ENCODE measurements at regions not wholly inside any gene's neighbourhood (a gene's known extent, or its start where the extent isn't known, plus 50 kb on each side); places are given as distances from the start of the nearest gene placed in this dataset.

DNA sequence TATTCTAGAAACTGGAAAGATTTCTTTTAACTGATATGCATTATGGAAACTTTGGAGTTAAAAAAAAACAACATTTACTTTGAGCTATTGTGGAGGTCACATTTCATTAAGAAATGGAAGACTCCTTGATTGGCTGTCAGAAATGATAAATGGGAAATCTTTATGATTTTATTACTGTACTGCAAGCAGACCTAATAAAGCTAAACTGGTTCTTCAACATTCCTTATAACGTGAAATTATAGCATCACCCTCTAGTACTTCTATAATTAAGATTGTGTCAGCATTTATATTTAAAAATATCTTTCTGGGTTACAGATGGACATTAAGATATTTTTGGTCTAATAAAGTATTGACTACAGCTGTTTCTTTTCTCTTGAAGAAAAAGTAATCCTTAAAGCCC is 213.8 kb upstream of the PACRGL start:
- no peaks in the 10 kb centered on the region for H3K36me3 Mint-ChIP-seq
- no peak overlapping the region for H3K27ac Mint-ChIP-seq
- H3K27me3 Mint-ChIP-seq: no peaks in the 10 kb centered on the region
- H3K9me3 Mint-ChIP-seq: no peaks in the 10 kb centered on the region
- H3K4me3 Mint-ChIP-seq: no peak overlapping the region
- H3K4me1 Mint-ChIP-seq: no peaks in the 10 kb centered on the region

DNA sequence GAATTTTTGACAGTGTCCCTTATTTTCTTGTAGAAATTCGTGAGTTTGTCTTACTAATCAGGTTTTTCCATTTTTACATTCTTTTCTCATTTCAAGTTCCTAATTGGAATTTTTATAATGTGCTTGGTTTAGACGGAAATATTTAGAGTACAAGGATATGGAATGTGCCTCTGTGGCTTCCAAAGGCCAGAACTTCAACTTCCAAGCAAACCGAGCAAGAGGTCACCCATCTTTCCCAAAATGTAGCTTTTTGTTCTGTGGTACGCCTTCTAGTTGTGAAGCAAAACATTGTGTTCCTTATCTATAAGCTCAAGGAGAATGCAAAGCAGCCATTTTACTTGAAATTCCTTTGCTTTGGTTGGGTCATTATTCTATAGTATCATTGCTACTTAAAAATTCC is 212.8 kb upstream of the PACRGL start:
- no peaks in the 10 kb centered on the region for H3K36me3 Mint-ChIP-seq
- H3K27ac Mint-ChIP-seq: no peak overlapping the region
- H3K4me1 Mint-ChIP-seq: no peaks in the 10 kb centered on the region
- H3K27me3 Mint-ChIP-seq: no peaks in the 10 kb centered on the region
- no peak overlapping the region for H3K4me3 Mint-ChIP-seq
- H3K9me3 Mint-ChIP-seq: no peaks in the 10 kb centered on the region

DNA sequence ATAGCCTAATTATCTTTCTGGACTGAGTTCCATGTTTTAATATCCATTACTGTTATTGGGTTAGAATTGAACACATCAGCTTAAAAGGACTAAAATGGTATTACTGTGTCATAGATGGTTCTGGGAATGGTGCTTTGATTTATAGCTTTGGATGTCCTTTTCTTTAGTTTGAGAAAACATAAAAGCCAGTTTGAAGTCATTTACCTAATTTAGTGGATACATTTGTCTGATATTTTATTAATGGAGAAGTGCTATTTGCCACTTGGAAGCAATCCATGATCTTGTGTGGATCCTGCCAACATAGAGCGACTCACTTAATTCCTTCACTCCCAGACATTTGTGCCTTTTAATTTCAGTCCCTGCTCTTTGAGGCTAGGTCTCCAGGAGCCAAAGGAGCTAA is 212.4 kb upstream of the PACRGL start:
- H3K36me3 Mint-ChIP-seq: no peaks in the 10 kb centered on the region
- no peaks in the 10 kb centered on the region for H3K27me3 Mint-ChIP-seq
- H3K4me3 Mint-ChIP-seq: no peak overlapping the region
- H3K4me1 Mint-ChIP-seq: no peaks in the 10 kb centered on the region
- H3K27ac Mint-ChIP-seq: no peak overlapping the region
- no peaks in the 10 kb centered on the region for H3K9me3 Mint-ChIP-seq

DNA sequence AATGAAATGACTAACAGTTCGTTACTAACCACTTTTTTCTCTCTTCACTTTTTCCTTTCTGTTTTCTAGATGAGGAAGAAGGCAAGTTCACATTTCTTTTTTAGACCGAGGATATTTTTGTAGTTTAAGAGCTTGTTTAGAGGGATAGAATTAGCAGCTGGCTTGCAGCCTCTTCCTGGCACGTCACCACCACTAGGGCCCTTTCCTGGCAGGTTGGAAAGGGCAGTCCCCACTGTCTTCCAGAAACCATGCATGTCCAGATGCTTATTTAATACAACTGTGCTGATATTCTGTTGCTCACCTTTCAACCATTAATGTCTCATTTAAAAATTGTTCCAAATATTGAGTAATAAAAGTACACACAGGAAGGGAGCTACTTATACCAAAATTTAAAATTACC is 209.5 kb upstream of the PACRGL start:
- Mint-ChIP-seq H3K4me3 (no peak overlapping the region), H3K9me3 (no peaks in the 10 kb centered on the region)

DNA sequence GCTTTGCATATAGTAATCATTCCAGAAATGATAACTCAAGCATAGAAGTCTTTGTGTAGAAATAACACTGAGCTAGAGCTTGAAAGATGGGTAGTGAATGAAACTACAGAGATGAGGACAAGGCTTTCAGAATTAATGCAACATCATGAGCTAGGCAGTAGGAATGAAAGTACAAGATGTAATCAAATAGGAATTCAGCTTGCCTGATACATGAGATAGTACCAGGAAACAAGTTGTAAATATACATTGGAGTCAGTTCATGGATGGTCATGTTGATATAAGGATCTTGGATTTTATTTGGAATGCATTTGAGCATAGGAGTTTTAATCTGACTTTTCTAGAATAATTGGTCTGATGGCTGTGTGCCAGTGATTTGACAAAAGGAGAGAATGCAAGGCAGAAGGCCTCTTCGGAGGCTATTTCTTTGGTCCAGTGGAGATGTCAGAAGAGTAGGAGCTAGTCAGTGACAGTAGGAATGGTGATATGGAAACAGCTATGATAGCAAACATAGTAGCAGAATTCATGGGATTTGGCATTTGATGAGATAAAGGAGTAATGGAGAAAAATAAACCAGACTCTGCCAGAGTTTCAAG is 206.4 kb upstream of the PACRGL start:
- Mint-ChIP-seq H3K9me3 (no peaks in the 10 kb centered on the region), H3K27me3 (no peaks in the 10 kb centered on the region), H3K27ac (no peak overlapping the region), H3K36me3 (no peaks in the 10 kb centered on the region), H3K4me1 (no peaks in the 10 kb centered on the region), H3K4me3 (no peak overlapping the region)

More for the DNA sequence above, 209.5 kb upstream of the PACRGL start:
- no peaks in the 10 kb centered on the region for H3K36me3 Mint-ChIP-seq
- no peaks in the 10 kb centered on the region for H3K27me3 Mint-ChIP-seq
- H3K4me1 Mint-ChIP-seq: no peaks in the 10 kb centered on the region
- H3K27ac Mint-ChIP-seq: no peak overlapping the region

DNA sequence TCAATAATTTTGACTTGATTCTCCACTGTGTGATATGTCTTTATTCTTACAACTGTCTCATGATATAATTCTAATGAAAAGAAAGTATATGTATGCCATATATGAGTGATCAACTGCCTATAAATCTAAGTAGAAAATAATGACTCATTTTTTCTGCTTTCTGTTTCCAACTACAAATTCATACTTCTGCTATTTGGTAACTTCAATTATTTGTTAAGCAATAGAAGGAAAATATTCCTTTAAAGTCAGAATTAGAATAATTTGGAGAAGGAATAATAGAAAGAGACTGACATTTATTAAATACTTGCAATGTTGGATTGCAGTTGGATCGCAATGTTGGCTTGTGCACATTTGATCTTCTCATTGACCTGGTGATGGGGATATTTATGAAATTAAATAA is 204.2 kb upstream of the PACRGL start:
- Mint-ChIP-seq H3K27me3 (no peaks in the 10 kb centered on the region), H3K9me3 (no peaks in the 10 kb centered on the region), H3K4me3 (no peak overlapping the region), H3K4me1 (no peaks in the 10 kb centered on the region), H3K36me3 (no peaks in the 10 kb centered on the region), H3K27ac (no peak overlapping the region)

DNA sequence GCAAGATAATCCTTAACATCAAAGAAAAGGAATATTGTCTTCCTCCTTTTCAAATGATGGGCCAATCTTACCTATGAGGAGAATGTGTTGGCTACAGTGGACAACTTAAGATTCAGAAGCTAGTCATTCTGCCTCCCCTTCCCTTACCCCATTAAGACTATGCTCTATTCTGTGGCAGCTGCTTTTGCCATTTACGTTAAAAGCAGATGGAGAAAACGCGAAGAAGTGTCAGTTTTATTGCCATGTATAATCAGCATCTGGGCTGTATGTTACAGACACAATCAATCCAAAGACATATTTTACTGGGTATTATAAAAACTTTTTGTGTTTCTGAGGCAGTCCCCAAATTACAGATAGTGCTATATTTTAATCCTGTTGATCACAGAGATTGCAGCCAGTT is 196.1 kb upstream of the PACRGL start:
- H3K9me3 Mint-ChIP-seq: peaks cover 0 to 2% (median 0%) of the 10 kb centered on the region in 3 donors

DNA sequence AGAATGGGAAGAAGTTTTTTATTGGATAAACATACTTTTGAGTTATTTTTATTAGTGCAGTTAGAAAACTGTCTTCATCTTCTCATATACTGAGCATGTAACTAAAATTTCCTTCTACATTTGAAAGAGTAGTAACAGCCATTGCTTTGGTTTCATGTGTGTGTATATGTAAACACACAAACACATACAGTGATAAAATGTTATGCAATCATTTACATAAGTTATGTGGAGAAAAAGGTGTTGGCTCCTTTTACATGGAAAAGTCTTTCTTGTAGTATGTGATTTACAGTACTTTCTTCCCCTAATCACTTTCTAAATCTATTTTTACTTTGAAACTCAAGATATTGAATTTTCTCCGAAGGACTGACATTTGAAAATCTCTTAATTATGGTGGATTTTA is 194.3 kb upstream of the PACRGL start:
- Mint-ChIP-seq H3K27ac (no peak overlapping the region), H3K36me3 (no peaks in the 10 kb centered on the region), H3K4me1 (no peaks in the 10 kb centered on the region), H3K9me3 (peaks cover 0 to 2% (median 0%) of the 10 kb centered on the region in 3 donors), H3K4me3 (no peak overlapping the region), H3K27me3 (no peaks in the 10 kb centered on the region)

More for the DNA sequence above, 196.1 kb upstream of the PACRGL start:
- Mint-ChIP-seq H3K4me3 (no peak overlapping the region), H3K27ac (no peak overlapping the region), H3K4me1 (no peaks in the 10 kb centered on the region), H3K27me3 (no peaks in the 10 kb centered on the region), H3K36me3 (no peaks in the 10 kb centered on the region)

DNA sequence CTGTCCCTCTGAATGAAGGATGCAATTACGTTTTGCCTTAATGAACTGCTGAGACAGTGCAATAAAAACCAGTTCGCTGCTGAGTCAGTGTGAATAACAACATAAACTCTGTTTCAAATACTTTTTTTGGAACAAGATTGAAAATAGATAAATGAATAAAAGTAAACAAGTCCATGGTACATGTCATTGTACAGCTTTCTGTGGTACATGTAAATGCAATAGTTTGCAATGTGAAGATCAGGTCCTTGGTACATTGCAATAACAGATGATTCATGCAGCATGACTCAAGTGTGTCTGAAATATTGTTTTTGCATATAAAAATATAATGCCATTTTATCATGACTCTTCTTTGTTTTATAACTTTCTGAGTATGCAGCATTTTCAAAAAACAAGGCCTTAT is 193.4 kb upstream of the PACRGL start:
- Mint-ChIP-seq H3K27me3 (no peaks in the 10 kb centered on the region), H3K27ac (no peak overlapping the region), H3K9me3 (peaks cover 0 to 2% (median 0%) of the 10 kb centered on the region in 3 donors), H3K4me1 (no peaks in the 10 kb centered on the region), H3K36me3 (no peaks in the 10 kb centered on the region), H3K4me3 (no peak overlapping the region)

DNA sequence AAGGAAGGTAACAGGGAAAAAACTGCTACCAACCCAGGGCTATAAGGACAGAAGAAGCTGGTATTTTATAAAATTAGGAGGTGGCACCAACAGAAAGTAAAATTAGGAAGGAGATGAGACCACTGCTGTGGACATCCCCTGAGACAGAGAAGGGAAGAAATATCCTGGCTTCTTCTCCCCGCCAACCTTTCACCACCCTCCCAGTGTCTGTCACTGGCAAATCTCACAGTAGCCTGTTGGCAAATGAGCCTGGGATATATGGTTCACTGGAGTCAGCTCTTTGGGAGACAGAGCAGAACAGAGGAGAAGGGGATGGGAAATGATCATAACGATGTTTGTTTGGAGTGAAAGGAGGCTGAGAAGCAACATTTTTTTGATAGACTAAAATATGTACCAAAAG is 190.9 kb upstream of the PACRGL start:
- Mint-ChIP-seq H3K4me1 (no peaks in the 10 kb centered on the region), H3K4me3 (no peak overlapping the region)

DNA sequence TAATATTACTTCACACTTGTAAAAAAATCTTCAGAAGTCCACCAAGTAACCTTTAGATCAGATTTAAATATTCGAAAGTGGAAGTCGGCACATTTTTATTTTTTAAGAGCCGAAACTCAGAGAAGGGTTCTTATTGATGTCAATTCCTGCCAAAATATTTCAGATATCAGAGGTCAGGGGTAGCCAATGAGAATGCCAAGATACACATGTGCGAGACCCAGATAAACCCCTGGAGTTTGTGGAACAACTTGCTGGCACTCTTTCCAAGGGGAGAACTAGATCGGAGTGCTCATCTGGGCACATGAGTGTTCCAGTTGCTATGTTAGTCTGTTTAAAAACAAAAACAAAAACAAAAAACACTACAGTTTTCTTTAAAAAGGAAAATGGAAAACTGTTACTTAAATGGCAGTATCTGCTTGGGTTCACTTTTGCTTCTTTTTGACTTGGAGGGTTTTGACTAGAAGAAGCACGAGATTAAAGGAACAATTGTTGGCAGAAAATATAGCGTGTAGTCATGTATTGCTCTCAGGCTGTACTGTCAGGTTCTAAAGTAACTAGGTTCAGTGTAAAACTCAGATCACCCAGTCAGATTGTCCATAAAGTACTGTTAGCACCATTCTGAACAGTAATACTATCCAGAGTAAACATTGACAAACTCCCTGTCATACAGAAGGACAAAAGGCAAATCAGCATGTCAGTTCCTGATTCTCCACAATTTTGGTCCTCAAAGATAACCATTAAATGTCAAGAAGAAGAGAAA is 188.0 kb upstream of the PACRGL start:
- no peaks in the 10 kb centered on the region for H3K36me3 Mint-ChIP-seq
- H3K4me1 Mint-ChIP-seq: no peaks in the 10 kb centered on the region
- H3K27ac Mint-ChIP-seq: no peak overlapping the region
- no peak overlapping the region for H3K4me3 Mint-ChIP-seq
- peaks cover 0 to 2% (median 0%) of the 10 kb centered on the region in 3 donors for H3K9me3 Mint-ChIP-seq
- no peaks in the 10 kb centered on the region for H3K27me3 Mint-ChIP-seq

More for the DNA sequence above, 190.9 kb upstream of the PACRGL start:
- no peaks in the 10 kb centered on the region for H3K27me3 Mint-ChIP-seq
- H3K36me3 Mint-ChIP-seq: no peaks in the 10 kb centered on the region
- H3K9me3 Mint-ChIP-seq: peaks cover 0 to 2% (median 0%) of the 10 kb centered on the region in 3 donors
- H3K27ac Mint-ChIP-seq: no peak overlapping the region

DNA sequence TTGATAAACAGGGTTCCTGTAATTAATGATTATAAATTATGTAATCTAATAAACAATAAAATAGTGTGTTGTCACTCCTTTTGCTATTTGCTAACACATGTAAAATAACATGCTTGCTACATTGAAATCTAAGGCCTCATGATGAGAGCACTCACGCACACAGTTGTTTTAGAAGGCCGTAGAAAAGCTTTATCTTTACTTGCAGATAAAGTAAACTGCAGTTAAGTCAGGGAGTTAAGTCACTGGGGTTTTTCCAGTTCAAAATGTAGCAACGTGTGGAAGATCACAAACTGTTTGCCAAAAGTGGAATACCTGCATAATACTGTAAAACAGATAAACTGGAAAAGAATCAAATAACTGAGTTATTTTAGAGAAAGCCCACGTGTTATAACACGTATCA is 187.3 kb upstream of the PACRGL start:
- Mint-ChIP-seq H3K27ac (no peak overlapping the region), H3K4me1 (no peaks in the 10 kb centered on the region), H3K9me3 (peaks cover 0 to under 1% (median 0%) of the 10 kb centered on the region in 3 donors), H3K4me3 (no peak overlapping the region), H3K27me3 (no peaks in the 10 kb centered on the region), H3K36me3 (no peaks in the 10 kb centered on the region)

DNA sequence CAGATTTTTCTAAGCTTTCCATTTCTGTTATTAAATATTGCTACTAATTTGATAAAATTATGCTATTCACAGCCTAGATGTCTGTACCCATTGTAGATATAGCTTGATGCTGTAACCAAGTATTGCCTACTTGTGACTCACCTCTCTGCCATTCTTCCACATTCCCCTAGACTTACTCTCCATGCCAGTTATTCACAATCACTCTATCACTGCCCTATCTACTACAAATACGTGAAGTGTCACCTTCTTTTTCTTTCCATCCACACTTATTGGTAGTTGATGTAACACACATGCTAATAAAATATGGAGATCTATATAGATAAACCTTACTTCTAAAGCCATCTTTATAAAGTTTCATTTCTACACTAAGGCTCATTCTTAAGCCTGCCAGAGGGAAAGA is 179.4 kb upstream of the PACRGL start:
- Mint-ChIP-seq H3K27me3 (no peaks in the 10 kb centered on the region), H3K4me3 (no peak overlapping the region), H3K36me3 (no peaks in the 10 kb centered on the region), H3K27ac (no peak overlapping the region), H3K4me1 (no peaks in the 10 kb centered on the region), H3K9me3 (no peaks in the 10 kb centered on the region)

DNA sequence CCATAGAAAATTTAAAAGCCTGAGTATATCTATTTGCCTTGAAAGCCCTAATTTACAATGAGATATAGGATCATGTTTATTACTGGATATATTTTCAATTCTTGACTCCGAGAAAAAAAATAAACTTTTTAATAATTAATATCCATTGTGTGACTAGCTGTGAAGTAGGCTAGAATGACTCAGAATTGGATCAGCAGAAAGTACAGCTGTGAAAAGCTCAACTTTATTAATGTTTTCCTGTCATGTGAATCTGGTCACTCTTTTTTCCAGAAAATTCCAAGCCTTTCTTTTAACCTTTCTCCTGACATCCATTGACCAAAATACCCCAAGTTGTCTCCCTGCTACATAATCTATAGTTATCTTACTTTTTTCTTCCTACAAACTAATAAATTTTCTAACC is 171.8 kb upstream of the PACRGL start:
- no peak overlapping the region for H3K4me3 Mint-ChIP-seq
- H3K4me1 Mint-ChIP-seq: no peaks in the 10 kb centered on the region
- H3K36me3 Mint-ChIP-seq: no peaks in the 10 kb centered on the region
- H3K27me3 Mint-ChIP-seq: no peaks in the 10 kb centered on the region
- H3K9me3 Mint-ChIP-seq: peaks cover 0 to 2% (median 0%) of the 10 kb centered on the region in 3 donors
- no peak overlapping the region for H3K27ac Mint-ChIP-seq

DNA sequence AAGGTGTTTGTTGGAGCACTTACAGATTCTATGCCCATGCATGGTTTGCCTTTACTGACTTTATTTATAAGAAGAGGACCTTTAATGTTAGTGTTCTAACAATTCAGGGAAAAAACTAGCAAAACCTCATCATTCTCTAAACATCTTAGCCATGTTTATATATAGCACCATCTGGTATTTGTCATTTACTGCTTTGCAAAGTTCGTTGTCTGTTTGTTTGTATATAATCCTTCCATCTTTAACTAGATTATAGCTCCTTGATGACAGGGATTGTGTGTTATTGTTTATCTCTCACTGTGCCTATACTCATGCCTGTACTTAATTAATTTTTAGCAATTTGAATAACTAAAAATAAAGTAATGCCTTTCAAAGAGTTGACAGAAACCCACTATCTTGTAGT is 170.6 kb upstream of the PACRGL start:
- H3K36me3 Mint-ChIP-seq: no peaks in the 10 kb centered on the region
- H3K9me3 Mint-ChIP-seq: peaks cover 0 to 2% (median 0%) of the 10 kb centered on the region in 3 donors
- H3K4me1 Mint-ChIP-seq: no peaks in the 10 kb centered on the region
- no peak overlapping the region for H3K27ac Mint-ChIP-seq
- H3K4me3 Mint-ChIP-seq: no peak overlapping the region
- no peaks in the 10 kb centered on the region for H3K27me3 Mint-ChIP-seq

DNA sequence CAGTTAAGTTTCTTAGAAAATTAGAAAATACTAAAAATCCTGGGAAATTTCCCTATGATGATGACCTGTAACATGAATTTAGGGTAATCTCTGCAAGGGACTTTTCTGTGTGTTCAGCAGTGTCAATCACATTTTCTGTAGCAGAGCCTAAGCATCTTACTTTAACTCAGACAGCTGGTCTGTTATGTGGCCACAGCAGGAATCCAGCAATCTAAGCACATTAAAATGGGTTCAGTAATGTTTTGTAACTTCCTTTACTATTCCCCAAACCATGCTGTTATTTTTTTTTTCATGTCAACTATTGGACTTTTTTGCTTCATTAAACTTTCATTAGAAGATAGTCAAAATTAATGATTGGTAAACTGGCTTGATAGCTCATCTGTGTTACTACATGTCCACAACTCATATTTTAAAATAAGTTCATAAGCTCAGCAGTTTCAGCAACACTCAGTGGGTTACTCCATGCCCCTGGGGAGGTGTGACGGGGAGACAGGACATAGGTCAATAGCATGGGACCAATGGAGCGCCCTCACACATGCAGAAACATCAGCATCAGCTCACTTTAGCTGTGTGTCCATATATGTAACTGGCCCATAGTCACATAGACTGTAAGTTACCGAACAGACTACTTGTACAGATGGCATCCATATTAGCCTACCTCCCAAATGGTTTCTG is 168.0 kb upstream of the PACRGL start:
- no peaks in the 10 kb centered on the region for H3K4me1 Mint-ChIP-seq
- H3K27ac Mint-ChIP-seq: no peak overlapping the region
- peaks cover 0 to 2% (median 0%) of the 10 kb centered on the region in 3 donors for H3K9me3 Mint-ChIP-seq
- no peak overlapping the region for H3K4me3 Mint-ChIP-seq
- no peaks in the 10 kb centered on the region for H3K36me3 Mint-ChIP-seq
- no peaks in the 10 kb centered on the region for H3K27me3 Mint-ChIP-seq

Measured in IgD-negative memory B cell (primary cell).